Activated naive CD8-positive, alpha-beta T cell (primary cell): ENCODE measurements at regions not wholly inside any gene's neighbourhood (a gene's known extent, or its start where the extent isn't known, plus 50 kb on each side); places are given as distances from the start of the nearest gene placed in this dataset.

Experiments used
- H3K27ac Mint-ChIP-seq: one replicate; pipeline ENCODE4 v1.8.0; 2021; ENCODE audit warnings: mixed read lengths
- H3K27me3 Mint-ChIP-seq: one replicate; pipeline ENCODE4 v1.8.0; 2021; ENCODE audit warnings: mixed read lengths
- H3K36me3 Mint-ChIP-seq: one replicate; pipeline ENCODE4 v1.8.0; 2021; ENCODE audit warnings: mixed read lengths
- H3K4me1 Mint-ChIP-seq: one replicate; pipeline ENCODE4 v1.8.0; 2021; ENCODE audit warnings: low read depth, mixed read lengths
- H3K4me3 Mint-ChIP-seq: one replicate; pipeline ENCODE4 v1.8.0; 2021; ENCODE audit warnings: mild to moderate bottlenecking, mixed read lengths
- H3K9me3 Mint-ChIP-seq: one replicate; pipeline ENCODE4 v1.8.0; 2021; ENCODE audit warnings: low read depth, mixed read lengths

DNA sequence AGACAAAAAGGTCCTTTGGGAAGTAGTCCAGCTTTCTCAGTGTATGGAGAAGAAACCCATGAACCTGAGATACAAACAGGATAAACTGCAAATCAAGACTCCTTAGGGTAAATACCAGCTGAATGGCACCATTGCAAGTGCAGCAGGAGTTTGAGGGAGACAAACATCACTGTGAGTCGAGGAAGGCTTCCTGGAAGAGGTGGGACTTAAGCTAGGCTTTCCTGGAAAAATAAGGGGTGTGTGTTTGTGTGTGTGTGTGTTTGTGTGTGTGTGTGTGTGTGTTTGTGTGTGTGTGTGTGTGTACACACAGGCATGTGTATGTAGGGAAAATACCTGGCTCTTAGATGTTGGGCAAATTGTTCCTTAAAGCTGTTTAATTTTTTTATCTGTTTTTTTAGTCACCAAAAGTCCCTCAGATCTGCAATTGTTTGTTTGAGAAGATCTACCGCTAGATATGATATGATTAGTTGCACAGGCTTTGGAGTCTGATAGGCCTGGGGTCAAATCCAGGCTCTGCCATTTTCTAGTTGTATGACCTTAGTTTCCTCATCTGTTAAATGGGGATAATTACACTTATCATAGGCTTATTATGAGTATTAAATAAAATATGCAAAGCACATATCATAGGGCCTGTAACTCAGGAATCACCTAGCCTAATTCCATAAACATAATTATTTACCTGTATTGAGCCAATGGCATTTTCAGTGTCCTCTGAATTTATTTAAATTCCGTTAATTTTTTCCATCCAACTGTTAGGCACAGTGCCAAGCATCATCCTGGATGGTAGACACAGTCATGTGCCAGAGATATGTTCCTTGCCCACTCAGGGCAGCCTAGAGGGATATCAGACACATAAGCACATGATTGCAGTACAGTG lies 85.6 kb upstream of the EED start:
- H3K36me3 Mint-ChIP-seq = peaks cover 2% of the 10 kb centered on the region
- no peak overlapping the region for H3K4me3 Mint-ChIP-seq
- H3K4me1 Mint-ChIP-seq = no peaks in the 10 kb centered on the region
- no peak overlapping the region for H3K27ac Mint-ChIP-seq
- no peaks in the 10 kb centered on the region for H3K9me3 Mint-ChIP-seq
- H3K27me3 Mint-ChIP-seq = no peaks in the 10 kb centered on the region

DNA sequence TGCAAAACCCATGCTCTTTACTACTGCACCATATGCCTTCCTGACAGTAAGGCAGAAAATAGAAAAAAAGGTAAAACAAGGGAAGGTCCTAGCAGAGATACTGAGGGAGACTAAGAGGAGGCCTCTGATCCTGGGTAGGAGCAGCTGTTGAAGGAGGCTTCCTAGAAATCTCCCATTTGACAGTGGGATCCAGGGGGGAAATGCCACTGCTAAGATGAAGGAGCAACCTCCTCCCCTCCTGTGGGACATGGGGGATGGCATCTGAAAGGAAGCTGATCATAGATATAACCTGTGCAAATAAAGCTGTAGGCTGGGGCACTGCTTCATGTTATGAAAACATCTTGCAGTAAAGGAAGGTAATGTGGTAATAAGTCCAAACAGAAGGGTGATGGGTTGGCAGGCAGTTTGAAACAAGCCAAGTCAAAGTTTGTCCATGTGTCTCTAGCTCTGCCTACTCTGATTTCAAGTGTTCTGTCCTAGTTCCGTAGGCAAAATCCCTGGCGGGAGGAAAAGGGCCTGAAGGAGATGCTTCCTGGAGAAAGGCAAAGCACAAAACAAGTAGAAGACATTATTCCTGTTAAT lies 86.7 kb upstream of the EED start:
- H3K27me3 Mint-ChIP-seq = no peaks in the 10 kb centered on the region
- no peaks in the 10 kb centered on the region for H3K9me3 Mint-ChIP-seq
- no peaks in the 10 kb centered on the region for H3K4me1 Mint-ChIP-seq
- no peak overlapping the region for H3K4me3 Mint-ChIP-seq
- H3K36me3 Mint-ChIP-seq = no peaks in the 10 kb centered on the region
- no peak overlapping the region for H3K27ac Mint-ChIP-seq

DNA sequence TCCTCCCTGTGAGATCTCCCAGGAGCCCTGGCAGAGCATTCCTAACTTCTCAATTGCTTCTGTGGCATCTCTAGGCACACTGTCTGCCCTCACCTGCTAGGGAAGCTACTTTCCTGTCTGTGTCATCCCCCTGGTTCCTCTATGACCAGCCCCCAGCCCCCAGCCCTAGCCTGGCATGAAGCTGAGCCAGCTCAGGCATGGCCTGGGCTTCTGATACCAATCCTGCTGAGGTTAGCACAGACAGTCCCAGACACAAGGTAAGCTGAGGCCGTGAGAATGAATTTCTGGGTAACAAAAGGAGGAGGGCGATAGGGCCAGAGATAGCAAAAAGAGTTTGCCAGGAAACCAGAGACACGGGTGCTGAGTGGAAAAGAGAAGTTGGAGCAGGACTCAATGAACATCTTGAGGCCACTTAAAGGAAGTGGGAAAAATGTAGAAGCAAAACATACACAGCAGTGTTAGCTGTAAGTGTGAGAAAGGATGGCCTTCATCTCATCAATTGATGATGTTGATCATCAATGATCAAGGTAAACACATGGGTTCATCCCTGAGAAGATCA lies 87.6 kb upstream of the PICALM start:
- H3K36me3 Mint-ChIP-seq = no peaks in the 10 kb centered on the region
- peaks cover 11% of the 10 kb centered on the region for H3K4me1 Mint-ChIP-seq
- H3K27ac Mint-ChIP-seq = no peak overlapping the region
- H3K9me3 Mint-ChIP-seq = no peaks in the 10 kb centered on the region
- no peak overlapping the region for H3K4me3 Mint-ChIP-seq
- no peaks in the 10 kb centered on the region for H3K27me3 Mint-ChIP-seq

DNA sequence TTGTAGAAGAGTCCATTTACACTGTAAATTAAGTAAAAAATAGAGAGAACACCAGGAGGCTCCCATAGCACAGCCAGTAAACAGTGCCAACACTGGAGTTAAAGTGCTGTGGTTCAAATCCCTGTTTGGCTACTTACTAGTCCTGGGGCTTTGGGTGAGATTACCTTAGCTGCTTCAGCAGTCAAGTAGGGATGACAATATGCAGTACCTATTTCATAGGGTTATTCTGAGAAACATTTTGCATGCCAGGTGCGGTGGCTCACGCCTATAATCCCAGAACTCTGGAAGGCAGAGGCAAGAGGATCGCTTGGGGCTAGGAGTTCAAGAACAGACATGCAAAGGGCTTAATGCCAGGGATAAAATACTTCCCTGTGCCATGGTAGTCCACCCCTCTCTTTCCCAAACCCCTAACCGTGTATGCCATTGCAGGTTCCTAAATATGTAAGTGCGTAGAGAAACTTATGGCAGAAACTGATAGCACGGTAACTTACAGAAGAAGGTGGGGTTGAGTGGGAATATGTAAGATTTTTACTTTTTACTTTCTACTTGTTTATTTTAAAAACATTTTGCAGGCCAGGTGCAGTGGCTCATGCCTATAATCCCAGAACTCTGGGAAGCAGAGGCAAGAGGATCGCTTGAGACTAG lies 86.4 kb upstream of the PICALM start:
- no peak overlapping the region for H3K27ac Mint-ChIP-seq
- no peaks in the 10 kb centered on the region for H3K36me3 Mint-ChIP-seq
- no peaks in the 10 kb centered on the region for H3K27me3 Mint-ChIP-seq
- H3K9me3 Mint-ChIP-seq = no peaks in the 10 kb centered on the region
- H3K4me3 Mint-ChIP-seq = no peak overlapping the region
- H3K4me1 Mint-ChIP-seq = peaks cover 19% of the 10 kb centered on the region

DNA sequence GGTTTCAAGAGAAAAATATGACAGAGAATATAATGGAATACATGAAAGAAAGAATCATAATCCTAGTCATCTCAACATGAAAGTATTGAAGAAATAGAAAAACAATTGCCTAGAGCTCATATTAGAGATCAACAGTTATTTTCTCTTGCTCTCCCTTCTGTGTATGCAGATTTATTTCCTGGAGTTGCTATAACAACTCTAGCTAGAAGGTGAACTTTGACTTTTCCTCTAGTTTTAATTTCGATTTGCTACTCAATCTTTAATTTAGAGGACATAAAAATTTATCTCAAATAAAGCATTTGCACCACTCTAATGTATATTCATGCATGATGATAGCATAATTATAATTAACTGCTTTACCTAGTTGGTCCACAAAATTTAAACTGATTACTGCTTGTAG lies 84.6 kb upstream of the PICALM start:
- no peaks in the 10 kb centered on the region for H3K9me3 Mint-ChIP-seq
- no peak overlapping the region for H3K4me3 Mint-ChIP-seq
- H3K4me1 Mint-ChIP-seq = peaks cover 19% of the 10 kb centered on the region
- no peak overlapping the region for H3K27ac Mint-ChIP-seq
- no peaks in the 10 kb centered on the region for H3K36me3 Mint-ChIP-seq
- no peaks in the 10 kb centered on the region for H3K27me3 Mint-ChIP-seq

DNA sequence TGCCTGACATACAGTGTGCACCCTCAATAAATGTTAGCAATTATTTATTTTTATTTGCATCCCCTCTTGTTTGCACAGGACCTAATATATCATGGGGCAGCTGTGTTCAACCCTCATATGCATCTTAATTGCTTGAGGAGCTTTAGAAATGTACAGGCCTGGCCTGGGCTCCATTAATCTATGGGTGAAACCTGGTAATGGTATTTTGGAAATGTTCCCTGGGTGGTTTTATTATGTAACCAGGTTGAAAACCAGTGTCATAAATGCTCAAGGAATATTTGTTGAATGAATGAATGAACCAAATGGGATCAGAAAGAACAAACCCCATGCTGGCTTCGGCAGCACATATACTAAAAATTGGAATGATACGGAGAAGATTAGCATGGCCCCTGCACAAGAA lies 84.0 kb upstream of the PICALM start:
- no peaks in the 10 kb centered on the region for H3K9me3 Mint-ChIP-seq
- no peak overlapping the region for H3K27ac Mint-ChIP-seq
- peaks cover 3% of the 10 kb centered on the region for H3K36me3 Mint-ChIP-seq
- H3K4me3 Mint-ChIP-seq = no peak overlapping the region
- peaks cover 19% of the 10 kb centered on the region for H3K4me1 Mint-ChIP-seq
- peaks cover 2% of the 10 kb centered on the region for H3K27me3 Mint-ChIP-seq

DNA sequence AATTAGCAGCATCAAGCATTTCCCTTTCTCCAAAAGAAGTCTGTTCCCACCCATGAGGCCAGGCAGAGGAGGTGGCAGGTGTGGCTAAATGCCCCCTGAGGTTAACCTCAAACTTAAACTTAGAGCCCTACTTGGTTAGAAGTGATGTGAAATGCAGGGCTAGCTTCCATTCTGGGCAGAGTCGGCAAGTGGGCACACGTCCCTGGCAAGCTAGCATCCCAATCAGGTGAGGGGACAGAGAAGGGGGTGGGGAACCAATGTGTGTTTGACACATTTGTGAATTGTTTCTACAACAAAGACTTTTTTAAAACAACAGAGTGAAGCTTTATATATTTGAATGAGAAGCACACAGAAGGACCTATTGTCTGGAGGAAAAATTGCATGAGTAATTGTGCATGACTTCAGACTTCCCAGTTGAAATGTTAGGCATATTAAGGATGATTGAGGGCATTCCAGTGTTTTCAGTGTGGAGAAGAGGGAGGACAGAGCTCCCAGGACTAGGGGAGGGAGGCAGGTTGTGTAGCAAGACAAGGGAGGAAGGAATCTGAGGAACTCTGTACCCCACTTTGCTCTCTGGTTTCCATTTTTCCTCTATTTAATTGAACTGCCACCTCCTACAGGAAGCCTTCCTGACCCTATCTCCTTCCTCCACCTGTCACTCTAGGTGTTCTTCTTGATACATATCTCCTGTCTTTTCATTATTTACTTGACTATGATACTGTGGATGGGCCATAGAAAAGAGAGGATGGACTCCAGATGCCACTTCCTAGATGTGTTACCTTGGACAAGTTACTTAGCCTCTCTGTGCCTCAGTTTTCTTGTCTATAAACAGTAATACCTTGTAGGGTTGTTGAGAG lies 83.3 kb upstream of the PICALM start:
- peaks cover 2% of the 10 kb centered on the region for H3K27me3 Mint-ChIP-seq
- peaks cover 19% of the 10 kb centered on the region for H3K4me1 Mint-ChIP-seq
- H3K9me3 Mint-ChIP-seq = no peaks in the 10 kb centered on the region
- no peak overlapping the region for H3K27ac Mint-ChIP-seq
- H3K36me3 Mint-ChIP-seq = peaks cover 3% of the 10 kb centered on the region
- H3K4me3 Mint-ChIP-seq = peak overlapping the region; percentile 6

DNA sequence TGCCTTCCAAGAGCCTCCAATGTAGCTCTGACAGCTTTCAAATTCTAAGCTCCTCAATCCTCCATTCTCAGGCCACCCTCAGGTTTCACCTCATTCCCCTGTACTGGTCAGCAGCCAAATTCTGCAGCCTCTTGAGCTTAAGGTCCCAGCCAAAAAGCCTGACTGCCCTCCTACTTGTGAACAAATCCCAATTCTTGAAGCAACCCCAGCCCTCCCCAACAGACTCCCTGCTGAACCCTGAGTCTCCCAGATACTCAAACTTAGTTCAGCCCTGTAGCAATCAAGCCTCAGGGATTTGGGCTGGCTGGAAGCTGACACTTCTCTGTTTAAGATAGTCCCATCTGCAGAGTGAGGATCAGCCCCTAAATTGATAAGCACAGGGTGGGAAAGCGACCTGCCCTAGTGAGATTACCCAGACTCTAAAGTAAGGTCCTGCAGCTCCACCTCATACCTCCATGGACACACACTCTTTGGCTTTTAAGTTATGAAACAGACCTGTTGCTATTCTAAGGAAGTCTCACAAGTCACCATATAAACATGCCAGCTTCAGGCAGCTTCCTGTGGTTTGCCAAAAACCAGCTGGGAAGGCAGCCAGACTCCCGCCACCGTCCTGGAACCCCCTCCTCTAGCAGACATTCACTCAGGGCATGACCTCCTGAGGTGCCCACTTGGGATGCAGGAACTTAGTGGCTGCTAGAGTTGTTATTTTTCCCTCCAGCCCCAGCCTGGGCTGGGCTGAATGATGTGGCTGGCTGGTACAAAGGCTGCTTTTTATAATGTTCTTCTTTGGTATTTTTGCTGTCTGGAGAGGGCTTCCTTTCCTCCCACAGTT lies 82.5 kb upstream of the PICALM start:
- peaks cover 19% of the 10 kb centered on the region for H3K4me1 Mint-ChIP-seq
- H3K4me3 Mint-ChIP-seq = peak overlapping the region; percentile 6
- no peak overlapping the region for H3K27ac Mint-ChIP-seq
- peaks cover 3% of the 10 kb centered on the region for H3K36me3 Mint-ChIP-seq
- H3K9me3 Mint-ChIP-seq = no peaks in the 10 kb centered on the region
- H3K27me3 Mint-ChIP-seq = peaks cover 2% of the 10 kb centered on the region

DNA sequence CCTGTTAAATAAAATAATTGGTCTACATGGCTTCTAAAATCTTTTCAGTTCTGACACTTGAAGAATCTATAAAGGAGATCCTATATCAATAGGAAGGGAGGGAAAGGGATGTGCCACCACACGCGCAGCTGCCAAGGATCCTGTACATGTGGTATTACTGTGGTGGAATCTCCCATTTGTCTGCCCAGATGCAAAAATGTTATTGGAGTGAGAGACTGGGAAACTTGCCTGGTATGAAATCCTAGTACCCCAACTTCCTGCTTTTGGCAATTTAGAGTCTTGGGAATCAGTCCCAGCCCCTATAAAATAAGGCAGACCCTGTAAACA lies 81.9 kb upstream of the PICALM start:
- peaks cover 2% of the 10 kb centered on the region for H3K27me3 Mint-ChIP-seq
- H3K9me3 Mint-ChIP-seq = no peaks in the 10 kb centered on the region
- H3K36me3 Mint-ChIP-seq = peaks cover 3% of the 10 kb centered on the region
- H3K4me1 Mint-ChIP-seq = peaks cover 19% of the 10 kb centered on the region
- no peak overlapping the region for H3K27ac Mint-ChIP-seq
- no peak overlapping the region for H3K4me3 Mint-ChIP-seq

DNA sequence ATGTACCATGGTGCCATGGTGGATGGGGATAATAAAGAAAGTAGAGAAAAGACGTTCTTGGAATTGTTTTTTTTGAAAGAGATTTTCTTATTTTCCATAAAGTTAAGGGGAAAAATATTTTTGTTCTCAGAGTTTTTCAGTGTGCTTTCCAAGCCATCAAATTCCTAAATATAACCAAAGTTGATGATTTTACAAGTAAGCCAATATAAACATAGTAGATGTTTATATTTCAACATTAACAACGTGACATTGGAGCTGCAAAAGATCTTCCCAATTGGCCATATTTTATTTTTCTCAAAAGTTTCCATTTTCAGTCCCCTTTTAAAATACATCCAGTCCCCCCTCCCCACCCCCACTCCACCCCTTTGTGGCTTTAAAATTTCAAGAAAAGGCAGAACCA lies 80.9 kb upstream of the PICALM start:
- no peak overlapping the region for H3K4me3 Mint-ChIP-seq
- H3K4me1 Mint-ChIP-seq = peaks cover 19% of the 10 kb centered on the region
- peaks cover 2% of the 10 kb centered on the region for H3K27me3 Mint-ChIP-seq
- no peaks in the 10 kb centered on the region for H3K9me3 Mint-ChIP-seq
- H3K36me3 Mint-ChIP-seq = peaks cover 3% of the 10 kb centered on the region
- no peak overlapping the region for H3K27ac Mint-ChIP-seq

DNA sequence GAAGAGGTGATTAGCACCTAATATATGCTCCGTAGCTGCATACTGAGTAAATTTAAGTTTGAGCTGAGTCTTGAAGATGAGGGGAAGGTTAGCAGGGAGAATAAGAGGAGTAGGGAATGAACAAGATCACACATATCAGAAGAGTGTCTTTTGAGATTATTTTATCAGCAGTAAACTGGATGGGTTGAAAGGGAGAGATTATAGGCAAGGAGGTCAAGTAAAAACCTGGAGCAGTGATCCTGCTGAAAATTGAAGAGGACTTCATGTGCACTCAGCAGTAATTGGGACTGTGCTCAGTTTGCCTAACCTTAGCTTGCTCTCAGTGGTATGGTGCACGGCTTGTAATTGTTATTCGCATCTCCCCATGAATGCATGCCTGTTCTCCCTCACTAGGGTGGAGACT lies 79.5 kb upstream of the PICALM start:
- peaks cover 2% of the 10 kb centered on the region for H3K27me3 Mint-ChIP-seq
- H3K4me1 Mint-ChIP-seq = peaks cover 24% of the 10 kb centered on the region
- H3K27ac Mint-ChIP-seq = no peak overlapping the region
- no peaks in the 10 kb centered on the region for H3K9me3 Mint-ChIP-seq
- no peak overlapping the region for H3K4me3 Mint-ChIP-seq
- H3K36me3 Mint-ChIP-seq = peaks cover 6% of the 10 kb centered on the region

DNA sequence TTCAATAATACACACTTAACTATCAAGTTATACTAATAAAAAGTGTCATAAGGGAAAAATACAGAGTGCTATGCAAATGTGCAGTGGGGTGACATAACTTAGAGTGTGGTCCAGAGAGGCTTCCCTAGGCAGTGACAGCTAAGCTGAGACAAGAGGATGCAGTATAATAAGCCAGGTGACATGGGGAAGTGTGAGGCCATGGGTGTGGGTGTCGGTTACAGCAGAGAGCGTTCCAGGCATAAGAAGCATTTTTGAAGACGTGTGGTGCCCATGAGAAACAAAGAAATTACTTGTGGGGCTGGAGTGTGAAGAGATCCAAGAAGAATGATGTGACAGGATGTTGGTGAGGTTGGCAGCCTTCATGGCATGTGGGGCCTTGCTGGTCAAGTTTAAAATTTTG lies 78.1 kb upstream of the PICALM start:
- H3K4me3 Mint-ChIP-seq = no peak overlapping the region
- H3K9me3 Mint-ChIP-seq = no peaks in the 10 kb centered on the region
- peaks cover 2% of the 10 kb centered on the region for H3K27me3 Mint-ChIP-seq
- H3K27ac Mint-ChIP-seq = no peak overlapping the region
- peaks cover 22% of the 10 kb centered on the region for H3K4me1 Mint-ChIP-seq
- H3K36me3 Mint-ChIP-seq = peaks cover 6% of the 10 kb centered on the region

DNA sequence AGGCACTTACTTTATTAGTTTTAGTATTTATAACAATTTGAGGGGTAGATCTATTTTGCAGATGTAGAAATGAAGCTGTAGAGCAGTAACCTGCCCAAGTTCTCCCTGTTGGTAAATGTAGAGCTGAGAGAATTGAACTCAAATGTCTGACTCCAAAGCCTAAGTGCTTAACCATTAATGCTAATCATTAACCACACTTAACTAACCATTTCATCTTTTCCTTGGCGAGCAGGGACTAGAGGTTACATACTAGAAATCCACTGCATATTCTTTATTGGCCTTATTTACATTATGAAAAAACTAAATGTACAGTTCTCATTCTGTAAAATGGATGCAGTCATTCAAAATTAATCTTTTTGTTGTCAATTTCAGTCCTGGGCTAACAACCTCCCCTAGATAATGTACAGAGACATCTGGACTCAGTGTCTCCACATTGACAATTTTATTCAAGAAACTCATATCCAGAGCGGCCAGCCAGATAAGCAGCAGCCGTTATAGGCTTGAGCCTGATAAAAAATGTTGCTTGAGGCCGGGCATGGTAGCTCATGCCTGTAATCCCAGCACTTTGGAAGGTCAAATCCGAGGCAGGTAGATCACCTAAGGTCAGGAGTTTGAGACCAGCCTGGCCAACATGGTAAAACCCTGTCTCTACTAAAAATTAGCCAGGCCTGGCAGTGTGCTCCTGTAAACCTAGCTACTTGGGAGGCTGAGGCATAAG lies 76.7 kb upstream of the PICALM start:
- Mint-ChIP-seq H3K4me3 (no peak overlapping the region), H3K9me3 (no peaks in the 10 kb centered on the region), H3K27me3 (peaks cover 2% of the 10 kb centered on the region), H3K36me3 (peaks cover 6% of the 10 kb centered on the region), H3K27ac (no peak overlapping the region), H3K4me1 (peaks cover 13% of the 10 kb centered on the region)
